OCI-LY3 (cell line): ENCODE measurements at regions not wholly inside any gene's neighbourhood (a gene's known extent, or its start where the extent isn't known, plus 50 kb on each side); places are given as distances from the start of the nearest gene placed in this dataset.

Experiments used
- H2AFZ ChIP-seq: fragments of 200-600, 300-600 bp; shearing (Covaris generic); 2 replicates; pipeline ENCODE4 v1.6.0; 2014; ENCODE audit warnings: antibody characterized with exemption, low read depth, low read length
- H3K27ac ChIP-seq: fragments of 200-600, 300-600 bp; sonication (generic); 2 replicates; pipeline ENCODE4 v1.5.1; 2014; ENCODE audit warnings: mild to moderate bottlenecking, low read length, moderate library complexity, mixed read lengths
- H3K27me3 ChIP-seq: fragments of 200-600, 300-600 bp; sonication (generic); 2 replicates; pipeline ENCODE4 v1.6.1; 2014; ENCODE audit warnings: low read depth, low read length, mixed read lengths
- H3K36me3 ChIP-seq: fragments of 200-600, 300-600 bp; sonication (generic); replicated peaks from 2 replicates; pipeline ENCODE3; 2014; ENCODE audit warnings: low read depth, low read length, mixed read lengths
- H3K4me1 ChIP-seq: fragments of 300-600, 200-600 bp; sonication (generic); 2 replicates; pipeline ENCODE4 v1.6.1; 2014; ENCODE audit warnings: low read length, mixed read lengths
- H3K4me2 ChIP-seq: fragments of 200-600, 300-600 bp; sonication (generic); 2 replicates; pipeline ENCODE4 v1.6.1; 2014; ENCODE audit warnings: low read length, mixed read lengths
- H3K4me3 ChIP-seq: fragments of 300-600, 200-600 bp; sonication (generic); 2 replicates; pipeline ENCODE4 v1.5.1; 2014; ENCODE audit warnings: antibody characterized with exemption, mild to moderate bottlenecking, low read length, moderate library complexity
- H3K79me2 ChIP-seq: fragments of 300-600, 200-600 bp; shearing (Covaris generic); 2 replicates; pipeline ENCODE4 v1.6.1; 2014; ENCODE audit warnings: mild to moderate bottlenecking, low read length, mixed read lengths
- H3K9ac ChIP-seq: fragments of 300-600, 200-600 bp; shearing (Covaris generic); 2 replicates; pipeline ENCODE4 v1.6.0; 2014; ENCODE audit warnings: mild to moderate bottlenecking, low read length, moderate library complexity
- H3K9me3 ChIP-seq: fragments of 200-600, 300-600 bp; shearing (Covaris generic); 2 replicates; pipeline ENCODE4 v1.6.1; 2014; ENCODE audit warnings: low read length, mixed read lengths; ENCODE audit not compliant: insufficient read depth
- H4K20me1 ChIP-seq: fragments of 200-600, 300-600 bp; sonication (generic); 2 replicates; pipeline ENCODE4 v1.6.1; 2016; ENCODE audit warnings: low read length, mixed read lengths; ENCODE audit not compliant: insufficient read depth
- EZH2phosphoT487 ChIP-seq: fragments of 200-600 bp; shearing (Covaris generic); IDR thresholded peaks from 2 replicates; pipeline ENCODE4 v1.6.1; 2018; ENCODE audit warnings: antibody characterized with exemption, mixed run types, low read depth
- TF ChIP-seq, protein P1 (sequence below): fragments of 200-600, 300-600 bp; sonication (generic); IDR thresholded peaks from 2 replicates; pipeline ENCODE4 v1.5.1; 2014; ENCODE audit warnings: antibody characterized with exemption, low read length, low read depth

DNA sequence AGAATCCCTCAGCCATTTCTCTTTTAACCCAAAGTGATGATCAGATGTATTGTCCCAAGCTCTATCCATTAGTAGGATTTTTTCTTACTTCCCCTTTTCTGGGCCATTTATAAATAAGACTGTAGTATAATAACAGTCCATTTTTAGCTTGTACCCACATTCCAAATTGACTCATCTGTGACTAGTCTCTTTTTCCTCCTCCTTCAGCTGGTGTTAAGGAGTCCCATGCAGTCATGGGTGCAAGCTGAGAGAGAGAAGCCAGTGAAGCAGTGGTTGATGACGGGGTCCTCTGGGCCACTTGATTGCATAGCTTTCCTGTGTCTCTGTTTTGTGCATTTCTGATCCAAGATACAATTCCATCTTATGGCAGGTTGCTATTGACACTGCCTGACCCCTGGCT lies 476.0 kb upstream of the CD180 start:
- Histone ChIP-seq H3K27ac (no peak overlapping the region), H2AFZ (no peak overlapping the region), H4K20me1 (no peaks in the 10 kb centered on the region), H3K4me3 (no peak overlapping the region), H3K4me2 (no peak overlapping the region), H3K79me2 (no peaks in the 10 kb centered on the region), H3K9me3 (no peaks in the 10 kb centered on the region), H3K36me3 (no peaks in the 10 kb centered on the region), H3K27me3 (no peaks in the 10 kb centered on the region), H3K4me1 (no peaks in the 10 kb centered on the region), H3K9ac (no peak overlapping the region)
- TF ChIP-seq, protein P1, sequence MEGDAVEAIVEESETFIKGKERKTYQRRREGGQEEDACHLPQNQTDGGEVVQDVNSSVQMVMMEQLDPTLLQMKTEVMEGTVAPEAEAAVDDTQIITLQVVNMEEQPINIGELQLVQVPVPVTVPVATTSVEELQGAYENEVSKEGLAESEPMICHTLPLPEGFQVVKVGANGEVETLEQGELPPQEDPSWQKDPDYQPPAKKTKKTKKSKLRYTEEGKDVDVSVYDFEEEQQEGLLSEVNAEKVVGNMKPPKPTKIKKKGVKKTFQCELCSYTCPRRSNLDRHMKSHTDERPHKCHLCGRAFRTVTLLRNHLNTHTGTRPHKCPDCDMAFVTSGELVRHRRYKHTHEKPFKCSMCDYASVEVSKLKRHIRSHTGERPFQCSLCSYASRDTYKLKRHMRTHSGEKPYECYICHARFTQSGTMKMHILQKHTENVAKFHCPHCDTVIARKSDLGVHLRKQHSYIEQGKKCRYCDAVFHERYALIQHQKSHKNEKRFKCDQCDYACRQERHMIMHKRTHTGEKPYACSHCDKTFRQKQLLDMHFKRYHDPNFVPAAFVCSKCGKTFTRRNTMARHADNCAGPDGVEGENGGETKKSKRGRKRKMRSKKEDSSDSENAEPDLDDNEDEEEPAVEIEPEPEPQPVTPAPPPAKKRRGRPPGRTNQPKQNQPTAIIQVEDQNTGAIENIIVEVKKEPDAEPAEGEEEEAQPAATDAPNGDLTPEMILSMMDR = no peak
- TF ChIP-seq EZH2phosphoT487 = no peak

DNA sequence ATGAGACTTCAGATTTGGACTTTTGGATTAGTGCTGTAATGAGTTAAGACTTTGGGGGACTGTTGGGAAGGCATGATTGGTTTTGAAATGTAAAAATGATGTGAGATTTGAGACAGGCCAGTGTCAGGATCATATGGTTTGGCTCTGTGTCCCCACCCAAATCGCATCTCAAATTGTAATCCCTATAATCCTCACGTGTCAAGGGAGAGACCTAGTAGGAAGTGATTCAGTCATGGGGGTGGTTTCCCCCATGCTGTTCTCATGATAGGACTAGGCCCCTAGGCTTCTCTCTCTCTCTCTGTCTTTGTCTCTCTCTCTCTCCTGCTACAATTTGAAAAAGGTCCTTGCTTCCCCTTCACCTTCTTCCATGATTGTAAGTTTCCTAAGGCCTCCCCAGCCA lies 473.3 kb upstream of the CD180 start:
- H2AFZ ChIP-seq = no peak overlapping the region
- H3K9ac ChIP-seq = no peak overlapping the region
- no peaks in the 10 kb centered on the region for H3K9me3 ChIP-seq
- no peaks in the 10 kb centered on the region for H4K20me1 ChIP-seq
- TF ChIP-seq, protein P1 = no peak
- TF ChIP-seq EZH2phosphoT487 = no peak
- no peak overlapping the region for H3K4me2 ChIP-seq
- H3K27ac ChIP-seq = no peak overlapping the region
- no peaks in the 10 kb centered on the region for H3K36me3 ChIP-seq
- H3K4me3 ChIP-seq = no peak overlapping the region
- no peaks in the 10 kb centered on the region for H3K4me1 ChIP-seq
- no peaks in the 10 kb centered on the region for H3K79me2 ChIP-seq
- H3K27me3 ChIP-seq = no peaks in the 10 kb centered on the region

DNA sequence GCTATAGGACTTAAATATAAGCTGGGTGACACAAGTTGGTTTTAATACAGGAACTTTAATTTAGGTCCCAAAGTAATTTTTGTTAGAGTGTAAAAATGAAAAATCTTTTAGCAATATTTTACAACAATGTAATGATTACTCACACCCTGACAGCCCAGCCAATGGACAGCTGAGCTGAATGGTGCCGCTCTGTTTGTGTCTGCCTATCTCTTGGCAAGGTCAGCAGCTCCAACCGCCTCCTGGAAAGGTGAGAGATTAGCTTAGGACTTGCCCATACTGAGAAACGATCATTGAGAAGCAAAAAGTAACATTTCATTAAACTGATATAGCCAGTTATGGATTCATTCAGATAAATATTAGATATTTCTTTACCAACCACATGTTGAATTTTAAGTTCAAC lies 463.6 kb upstream of the CD180 start:
- Histone ChIP-seq H3K9ac (no peak overlapping the region), H2AFZ (no peak overlapping the region), H3K27me3 (no peaks in the 10 kb centered on the region), H3K79me2 (no peaks in the 10 kb centered on the region), H3K4me2 (no peak overlapping the region), H3K9me3 (no peaks in the 10 kb centered on the region), H3K36me3 (no peaks in the 10 kb centered on the region), H3K27ac (no peak overlapping the region), H3K4me1 (no peaks in the 10 kb centered on the region), H3K4me3 (no peak overlapping the region), H4K20me1 (no peaks in the 10 kb centered on the region)
- no peak for TF ChIP-seq EZH2phosphoT487
- TF ChIP-seq, protein P1 = no peak

DNA sequence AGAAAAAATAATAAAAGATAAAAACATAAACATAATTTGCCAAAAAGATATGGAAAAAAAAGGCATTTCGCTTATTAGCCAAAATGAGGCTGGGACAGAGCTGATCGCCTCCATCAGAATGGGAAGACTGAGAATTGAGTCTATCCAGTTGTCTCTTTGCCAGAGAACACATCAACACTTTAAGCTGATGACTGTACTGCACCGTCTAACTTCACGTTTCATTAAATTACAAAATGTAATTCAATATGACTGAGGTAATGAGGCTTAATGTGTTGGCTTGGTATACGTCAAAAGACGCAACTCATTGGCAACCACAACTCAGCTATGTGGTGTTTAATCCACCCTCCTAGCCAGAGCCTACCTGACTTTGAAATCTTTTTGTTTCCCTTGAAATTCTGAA lies 462.7 kb upstream of the CD180 start:
- no peak for TF ChIP-seq EZH2phosphoT487
- TF ChIP-seq, protein P1 = no peak

More for the DNA sequence above, 462.7 kb upstream of the CD180 start:
- Histone ChIP-seq H3K27ac (no peak overlapping the region), H4K20me1 (no peaks in the 10 kb centered on the region), H3K4me3 (no peak overlapping the region), H3K36me3 (no peaks in the 10 kb centered on the region), H3K79me2 (no peaks in the 10 kb centered on the region), H3K4me1 (no peaks in the 10 kb centered on the region), H3K4me2 (no peak overlapping the region), H3K9me3 (no peaks in the 10 kb centered on the region), H3K9ac (no peak overlapping the region), H3K27me3 (no peaks in the 10 kb centered on the region), H2AFZ (no peak overlapping the region)
